ENCODE measurements at regions not wholly inside any gene's neighbourhood (a gene's known extent, or its start where the extent isn't known, plus 50 kb on each side); places are given as distances from the start of the nearest gene placed in this dataset.
A peak's percentile ranks its signal among the peaks of the same experiment; 100 is the strongest.

GRCh38 chr6:119557239-119557638, 207.7 kb upstream of the MAN1A1 start (continued):
- TF ChIP-seq SPI1 (IDR thresholded peaks at IDR 0.05; ENCODE audit: borderline replicate concordance, low read depth, low read length): peak; percentile 47; the same call in 1 of the 2 replicates
- no peak for TF ChIP-seq ATF3 (IDR thresholded peaks at IDR 0.05)
- no peak for TF ChIP-seq ATF3 (CRISPR knock-in tag; conservative IDR thresholded peaks at IDR 0.05)
- peak; percentile 40; the same call in 1 of the 2 replicates for TF ChIP-seq CXXC5 (CRISPR knock-in tag; IDR thresholded peaks at IDR 0.05)
- TF ChIP-seq JUND (IDR thresholded peaks at IDR 0.05; ENCODE audit: borderline replicate concordance, low read depth, low read length): no peak
- peak; percentile 31; the same call in 1 of the 3 replicates for TF ChIP-seq JUND (tag; IDR thresholded peaks at IDR 0.05; ENCODE audit: borderline replicate concordance, low read depth, low read length)
- TF ChIP-seq, protein P1, sequence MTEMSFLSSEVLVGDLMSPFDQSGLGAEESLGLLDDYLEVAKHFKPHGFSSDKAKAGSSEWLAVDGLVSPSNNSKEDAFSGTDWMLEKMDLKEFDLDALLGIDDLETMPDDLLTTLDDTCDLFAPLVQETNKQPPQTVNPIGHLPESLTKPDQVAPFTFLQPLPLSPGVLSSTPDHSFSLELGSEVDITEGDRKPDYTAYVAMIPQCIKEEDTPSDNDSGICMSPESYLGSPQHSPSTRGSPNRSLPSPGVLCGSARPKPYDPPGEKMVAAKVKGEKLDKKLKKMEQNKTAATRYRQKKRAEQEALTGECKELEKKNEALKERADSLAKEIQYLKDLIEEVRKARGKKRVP (CRISPR knock-in tag; IDR thresholded peaks at IDR 0.05): no peak
- peak; percentile 36; the same call in 1 of the 2 replicates for TF ChIP-seq SMAD4 (CRISPR knock-in tag; conservative IDR thresholded peaks at IDR 0.05)

DNA sequence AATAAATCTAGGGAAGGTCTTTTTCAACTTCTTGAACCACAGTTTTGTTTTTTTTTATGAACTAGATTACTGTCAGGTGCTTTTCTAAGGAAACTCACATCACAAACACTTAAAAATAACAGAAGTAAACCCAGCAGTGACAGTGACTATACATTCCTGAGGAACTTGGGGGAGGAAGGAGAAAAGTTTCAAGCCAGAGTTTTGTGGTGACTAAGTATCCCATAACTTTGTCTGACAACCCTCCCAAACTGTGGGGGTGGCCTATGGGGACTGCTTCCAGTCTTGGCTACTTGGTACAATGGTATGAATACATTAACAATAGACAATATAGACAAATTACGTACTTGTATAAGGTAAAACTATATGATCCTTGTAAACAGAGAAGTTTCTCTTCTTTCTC, 202.5 kb upstream of the MAN1A1 start:
- FAIRE-seq: no peak
- no TSS peak for BruUV-seq (replicated peaks)
- Histone ChIP-seq H3K9me1 (ENCODE audit: control insufficient read depth, insufficient read depth, low read length) (no peaks in the 10 kb centered on the region), H3K27ac (ENCODE audit: extremely low read depth, low read depth, low read length) (no peak overlapping the region), H3K27me3 (ENCODE audit: control insufficient read depth in 2 of 2, insufficient read depth in 2 of 2, low read length in 2 of 2) (no peaks in the 10 kb centered on the region), H3K4me2 (ENCODE audit: insufficient read depth, low read length) (no peak overlapping the region), H3K79me2 (ENCODE audit: control insufficient read depth, insufficient read depth, low read length) (no peaks in the 10 kb centered on the region), H3K9me3 (replicated peaks; ENCODE audit: control insufficient read depth, insufficient read depth, low read depth, low read length) (no peaks in the 10 kb centered on the region), H3K4me1 (replicated peaks in 1 of 2; ENCODE audit: control insufficient read depth in 2 of 2, insufficient read depth in 2 of 2, low read length in 2 of 2) (no peaks in the 10 kb centered on the region; a peak in 1 of 5 replicates), H2AFZ (ENCODE audit: low read depth, low read length) (no peak overlapping the region), H3K36me3 (ENCODE audit: control insufficient read depth, insufficient read depth, low read length) (no peaks in the 10 kb centered on the region), H3K4me3 (no peak overlapping the region), H3K9ac (ENCODE audit: insufficient read depth in 1 of 2, low read depth in 2 of 2, low read length in 2 of 2) (no peak overlapping the region), H4K20me1 (replicated peaks; ENCODE audit: control insufficient read depth, insufficient read depth, low read length) (no peaks in the 10 kb centered on the region)
- in situ Hi-C loops (cut with MboI): no loop called here
- no peak for DNase-seq (ENCODE audit: extremely low read depth in 1 of 4, low spot score in 3 of 4)
- no peak for TF ChIP-seq GTF2B (IDR thresholded peaks at IDR 0.05; ENCODE audit: extremely low read depth, insufficient read length)
- no peak for TF ChIP-seq ETV6 (IDR thresholded peaks at IDR 0.05; ENCODE audit: borderline replicate concordance in 1 of 2, low read depth in 2 of 2, low read length in 1 of 2)
- no peak for TF ChIP-seq ETV6 (CRISPR knock-in tag; IDR thresholded peaks at IDR 0.05; ENCODE audit: borderline replicate concordance)
- TF ChIP-seq CBFA2T2 (conservative IDR thresholded peaks at IDR 0.05): no peak
- TF ChIP-seq NFIC (IDR thresholded peaks at IDR 0.05): no peak
- CTCF ChIA-PET (ENCODE audit: low intra/inter-chr PET ratio): no interaction called here
- 80% methylated on average over 1 of the region's 1 CpG for WGBS (ENCODE audit: insufficient coverage, low coverage, missing lambda C conversion rate)
- POLR2A ChIA-PET: no interaction called here
- ATAC-seq: no peak; the same call in 2 of the 3 replicates
- intact Hi-C loops (cut with micrococcal nuclease): no loop called here
